ENCODE measurements at regions not wholly inside any gene's neighbourhood (a gene's known extent, or its start where the extent isn't known, plus 50 kb on each side); places are given as distances from the start of the nearest gene placed in this dataset.

GRCh38 chr11:112548641-112549040 lies 288.0 kb upstream of the PLET1 start:
- ChIA-PET RAD21 (ENCODE audit: low non-redundant PET in 1 of 2, low total read pairs in 2 of 2, uncharacterized antibody in 2 of 2, unreplicated experiment in 2 of 2) (no interaction called here), CTCF (no interaction called here), POLR2A (no interaction called here)
- ATAC-seq (no peak), DNase-seq (ENCODE audit: low read depth, low spot score) (no peak)
- Histone ChIP-seq H3K4me2 (ENCODE audit: low read length) (no peak overlapping the region), H3K4me1 (ENCODE audit: control insufficient read depth in 1 of 2, insufficient read depth in 2 of 2, low read length in 2 of 2) (no peaks in the 10 kb centered on the region), H3K27me3 (ENCODE audit: insufficient read depth, low read length) (peaks cover 54% of the 10 kb centered on the region), H3K79me2 (ENCODE audit: insufficient read depth, low read length) (no peaks in the 10 kb centered on the region), H3K9ac (ENCODE audit: low read length) (no peak overlapping the region), H3K9me2 (ENCODE audit: insufficient read depth) (no peaks in the 10 kb centered on the region), H2AFZ (ENCODE audit: low read depth, low read length, poor library complexity, severe bottlenecking) (no peak overlapping the region), H3K9me3 (ENCODE audit: control insufficient read depth in 1 of 2, insufficient read depth in 1 of 2, low read depth in 1 of 2, low read length in 2 of 2) (no peaks in the 10 kb centered on the region), H3K36me3 (ENCODE audit: control insufficient read depth in 1 of 2, insufficient read depth in 2 of 2, low read length in 2 of 2) (no peaks in the 10 kb centered on the region), H4K20me1 (ENCODE audit: insufficient read depth) (no peaks in the 10 kb centered on the region), H3K4me3 (replicated peaks in 1 of 2; ENCODE audit: low read depth in 1 of 2, low read length in 2 of 2) (no peak overlapping the region), H3K27ac (ENCODE audit: low read depth, low read length) (no peak overlapping the region)
- no TSS peak for BruUV-seq (replicated peaks)
- TF ChIP-seq, protein P1, sequence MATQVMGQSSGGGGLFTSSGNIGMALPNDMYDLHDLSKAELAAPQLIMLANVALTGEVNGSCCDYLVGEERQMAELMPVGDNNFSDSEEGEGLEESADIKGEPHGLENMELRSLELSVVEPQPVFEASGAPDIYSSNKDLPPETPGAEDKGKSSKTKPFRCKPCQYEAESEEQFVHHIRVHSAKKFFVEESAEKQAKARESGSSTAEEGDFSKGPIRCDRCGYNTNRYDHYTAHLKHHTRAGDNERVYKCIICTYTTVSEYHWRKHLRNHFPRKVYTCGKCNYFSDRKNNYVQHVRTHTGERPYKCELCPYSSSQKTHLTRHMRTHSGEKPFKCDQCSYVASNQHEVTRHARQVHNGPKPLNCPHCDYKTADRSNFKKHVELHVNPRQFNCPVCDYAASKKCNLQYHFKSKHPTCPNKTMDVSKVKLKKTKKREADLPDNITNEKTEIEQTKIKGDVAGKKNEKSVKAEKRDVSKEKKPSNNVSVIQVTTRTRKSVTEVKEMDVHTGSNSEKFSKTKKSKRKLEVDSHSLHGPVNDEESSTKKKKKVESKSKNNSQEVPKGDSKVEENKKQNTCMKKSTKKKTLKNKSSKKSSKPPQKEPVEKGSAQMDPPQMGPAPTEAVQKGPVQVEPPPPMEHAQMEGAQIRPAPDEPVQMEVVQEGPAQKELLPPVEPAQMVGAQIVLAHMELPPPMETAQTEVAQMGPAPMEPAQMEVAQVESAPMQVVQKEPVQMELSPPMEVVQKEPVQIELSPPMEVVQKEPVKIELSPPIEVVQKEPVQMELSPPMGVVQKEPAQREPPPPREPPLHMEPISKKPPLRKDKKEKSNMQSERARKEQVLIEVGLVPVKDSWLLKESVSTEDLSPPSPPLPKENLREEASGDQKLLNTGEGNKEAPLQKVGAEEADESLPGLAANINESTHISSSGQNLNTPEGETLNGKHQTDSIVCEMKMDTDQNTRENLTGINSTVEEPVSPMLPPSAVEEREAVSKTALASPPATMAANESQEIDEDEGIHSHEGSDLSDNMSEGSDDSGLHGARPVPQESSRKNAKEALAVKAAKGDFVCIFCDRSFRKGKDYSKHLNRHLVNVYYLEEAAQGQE (IDR thresholded peaks at IDR 0.05; ENCODE audit: low read depth): no peak
- TF ChIP-seq JUND (IDR thresholded peaks at IDR 0.05) (no peak), SP1 (IDR thresholded peaks at IDR 0.05; ENCODE audit: low read depth) (no peak), YY1 (IDR thresholded peaks at IDR 0.05; ENCODE audit: extremely low read depth, insufficient replicate concordance, low read depth, low read length) (no peak)
- intact Hi-C loops (cut with micrococcal nuclease): no loop called here

DNA sequence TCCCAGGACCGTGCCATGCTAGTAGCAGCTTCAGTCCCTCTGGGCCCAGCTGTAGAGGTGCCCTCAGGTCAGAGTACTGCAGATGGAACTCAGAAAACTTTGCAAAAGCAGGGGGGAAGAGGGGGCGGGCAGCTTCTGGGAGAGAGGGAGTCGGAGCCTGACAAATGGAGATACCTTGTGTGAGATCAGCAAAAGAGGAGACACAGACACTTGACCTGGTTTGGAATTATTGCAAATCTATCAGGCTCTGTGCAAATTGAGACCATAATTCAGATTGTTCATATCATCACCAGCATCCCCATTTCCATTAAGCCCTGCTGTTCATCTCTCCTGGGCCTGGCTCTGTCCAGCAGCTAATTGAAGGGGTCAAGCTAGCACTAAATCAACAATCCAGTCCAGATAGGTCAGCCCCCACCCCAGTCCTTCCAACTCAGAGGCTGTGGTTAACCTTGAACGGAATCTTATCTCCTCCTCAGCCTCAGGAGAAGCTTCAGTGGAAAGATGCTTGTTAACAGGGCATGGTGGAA lies 292.6 kb upstream of the PLET1 start:
- no peak overlapping the region for H3K9ac ChIP-seq (ENCODE audit: low read length)
- H3K79me2 ChIP-seq (ENCODE audit: insufficient read depth, low read length): no peaks in the 10 kb centered on the region
- H3K4me3 ChIP-seq (replicated peaks in 1 of 2; ENCODE audit: low read depth in 1 of 2, low read length in 2 of 2): no peak overlapping the region
- BruUV-seq (replicated peaks): no TSS peak
- DNase-seq (ENCODE audit: low read depth, low spot score): no peak
- TF ChIP-seq EGR1 (IDR thresholded peaks at IDR 0.05; ENCODE audit: low read depth): no peak
- no peak for TF ChIP-seq TCF7L2 (IDR thresholded peaks at IDR 0.05; ENCODE audit: borderline replicate concordance, extremely low read depth, insufficient read depth, insufficient read length)
- no peaks in the 10 kb centered on the region for H3K9me3 ChIP-seq (ENCODE audit: control insufficient read depth in 1 of 2, insufficient read depth in 1 of 2, low read depth in 1 of 2, low read length in 2 of 2)
- ChIA-PET RAD21 (ENCODE audit: low non-redundant PET in 1 of 2, low total read pairs in 2 of 2, uncharacterized antibody in 2 of 2, unreplicated experiment in 2 of 2) (no interaction called here), POLR2A (no interaction called here), CTCF (no interaction called here)
- H3K4me2 ChIP-seq (ENCODE audit: low read length): no peak overlapping the region
- H2AFZ ChIP-seq (ENCODE audit: low read depth, low read length, poor library complexity, severe bottlenecking): no peak overlapping the region
- ATAC-seq: no peak
- H3K9me2 ChIP-seq (ENCODE audit: insufficient read depth): no peaks in the 10 kb centered on the region
- no peak overlapping the region for H3K27ac ChIP-seq (ENCODE audit: low read depth, low read length)
- intact Hi-C loops (cut with micrococcal nuclease): no loop called here
- peaks cover 35% of the 10 kb centered on the region for H3K27me3 ChIP-seq (ENCODE audit: insufficient read depth, low read length)
- H4K20me1 ChIP-seq (ENCODE audit: insufficient read depth): no peaks in the 10 kb centered on the region
- H3K36me3 ChIP-seq (ENCODE audit: control insufficient read depth in 1 of 2, insufficient read depth in 2 of 2, low read length in 2 of 2): no peaks in the 10 kb centered on the region
- no peaks in the 10 kb centered on the region for H3K4me1 ChIP-seq (ENCODE audit: control insufficient read depth in 1 of 2, insufficient read depth in 2 of 2, low read length in 2 of 2)

Data from HCT116 (cell line).